GM23248 (cell line): ENCODE measurements at regions not wholly inside any gene's neighbourhood (a gene's known extent, or its start where the extent isn't known, plus 50 kb on each side); places are given as distances from the start of the nearest gene placed in this dataset.
A peak's percentile ranks its signal among the peaks of the same experiment; 100 is the strongest.

ENCODE experiments used
- DNase-seq: peaks from one replicate; pipeline ENCODE4 v3.0.0-alpha.2; 2015
- H2AFZ ChIP-seq: fragments of 200-600 bp; sonication (generic); 2 replicates; pipeline ENCODE4 v1.6.1; 2016; ENCODE audit warnings: antibody characterized with exemption
- H3F3A ChIP-seq: fragments of 200-600 bp; sonication (generic); 2 replicates; pipeline ENCODE4 v1.6.1; 2016; ENCODE audit warnings: mild to moderate bottlenecking, antibody characterized with exemption, mixed run types; ENCODE audit not compliant: insufficient read depth
- H3K27ac ChIP-seq: fragments of 200-600 bp; sonication (generic); 2 replicates; pipeline ENCODE4 v1.5.1; 2016; ENCODE audit warnings: mild to moderate bottlenecking
- H3K27me3 ChIP-seq: fragments of 200-600 bp; sonication (generic); replicated peaks from 2 replicates; pipeline ENCODE4 v1.6.1; 2016; ENCODE audit warnings: mild to moderate bottlenecking; ENCODE audit not compliant: insufficient read depth
- H3K36me3 ChIP-seq: fragments of 200-600 bp; sonication (generic); 2 replicates; pipeline ENCODE4 v1.6.1; 2016; ENCODE audit warnings: low read depth, mild to moderate bottlenecking
- H3K4me1 ChIP-seq: fragments of 200-600 bp; sonication (generic); 2 replicates; pipeline ENCODE4 v1.6.1; 2016; ENCODE audit warnings: mild to moderate bottlenecking; ENCODE audit not compliant: insufficient read depth
- H3K4me2 ChIP-seq: fragments of 200-600 bp; sonication (generic); one replicate; pipeline ENCODE4 v1.6.1; 2016; ENCODE audit warnings: mild to moderate bottlenecking; ENCODE audit not compliant: unreplicated experiment
- H3K4me3 ChIP-seq: fragments of 200-600 bp; sonication (generic); 2 replicates; pipeline ENCODE4 v1.5.1; 2016; ENCODE audit warnings: mild to moderate bottlenecking
- H3K79me2 ChIP-seq: fragments of 200-600 bp; sonication (generic); 2 replicates; pipeline ENCODE4 v1.6.1; 2016; ENCODE audit warnings: mild to moderate bottlenecking; ENCODE audit not compliant: insufficient read depth
- H3K9ac ChIP-seq: fragments of 200-600 bp; sonication (generic); 2 replicates; pipeline ENCODE4 v1.6.1; 2016; ENCODE audit warnings: mild to moderate bottlenecking
- H3K9me2 ChIP-seq: fragments of 200-600 bp; sonication (generic); 2 replicates; pipeline ENCODE4 v1.6.1; 2016; ENCODE audit warnings: mixed run types, mild to moderate bottlenecking, moderate library complexity; ENCODE audit not compliant: insufficient read depth
- H3K9me3 ChIP-seq: fragments of 200-600 bp; sonication (generic); one replicate; pipeline ENCODE4 v1.6.1; 2017; ENCODE audit warnings: low read depth
- H4K20me1 ChIP-seq: fragments of 200-600 bp; sonication (generic); 2 replicates; pipeline ENCODE4 v1.6.0; 2016; ENCODE audit not compliant: insufficient read depth
- EZH2 ChIP-seq: fragments of 200-600 bp; sonication (generic); IDR thresholded peaks from 2 replicates; pipeline ENCODE4 v1.6.1; 2018; ENCODE audit warnings: antibody characterized with exemption, mild to moderate bottlenecking; ENCODE audit not compliant: insufficient read depth, poor library complexity, severe bottlenecking
- EZH2phosphoT487 ChIP-seq: fragments of 200-600 bp; sonication (generic); IDR thresholded peaks from 2 replicates; pipeline ENCODE4 v1.6.1; 2018; ENCODE audit warnings: antibody characterized with exemption, moderate library complexity, mild to moderate bottlenecking, low read depth; ENCODE audit not compliant: insufficient read depth
- WGBS, 2 experiments: methylation state at CpG; one replicate each; pipeline ENCODE4 v1.1.6; 2015 to 2017; ENCODE audit warnings: low lambda C conversion rate in 2 of 2, low coverage in 1 of 2; ENCODE audit errors: missing lambda C conversion rate in 2 of 2; 5-methylcytosine and 5-hydroxymethylcytosine counted together
- in situ Hi-C: fragments of 300-500 bp; cut with MboI; formaldehyde crosslinking; loops from 2 replicates; pipeline ENCODE4 v1.15.0; 2020

GRCh38 chr6:168922436-168922835, 331.2 kb downstream of the THBS2 start:
- Histone ChIP-seq H2AFZ (no peak overlapping the region), H3K9me3 (no peaks in the 10 kb centered on the region), H3K9ac (no peak overlapping the region), H3K36me3 (no peaks in the 10 kb centered on the region), H3K79me2 (no peaks in the 10 kb centered on the region), H3K27ac (no peak overlapping the region), H3K27me3 (no peaks in the 10 kb centered on the region), H3K4me2 (no peak overlapping the region), H3F3A (no peaks in the 10 kb centered on the region), H3K4me3 (no peak overlapping the region), H3K4me1 (no peaks in the 10 kb centered on the region), H3K9me2 (no peaks in the 10 kb centered on the region), H4K20me1 (no peaks in the 10 kb centered on the region)
- in situ Hi-C loops, result loop anchor here (25.0 kb wide), 1 partner anchor 715 kb away; no protein-coding TSS in a partner anchor
- 90 to 92% methylated on average over 7 of the region's 7 CpGs for WGBS, 2 experiments
- no peak for TF ChIP-seq EZH2
- TF ChIP-seq EZH2phosphoT487, result no peak
- no peak for DNase-seq

GRCh38 chr6:168920289-168920688, 333.4 kb downstream of the THBS2 start:
- 0 out of 2 replicates have a peak, but pooled peaks cover 3% of the 10 kb centered on the region for H3F3A ChIP-seq
- no peak overlapping the region for H3K27ac ChIP-seq
- no peaks in the 10 kb centered on the region for H3K27me3 ChIP-seq
- no peaks in the 10 kb centered on the region for H3K9me3 ChIP-seq
- no peak overlapping the region for H3K9ac ChIP-seq
- in situ Hi-C loops, result loop anchor here (25.0 kb wide), 1 partner anchor 717 kb away; no protein-coding TSS in a partner anchor
- H4K20me1 ChIP-seq, result no peaks in the 10 kb centered on the region
- H3K9me2 ChIP-seq, result no peaks in the 10 kb centered on the region
- H3K4me3 ChIP-seq, result no peak overlapping the region
- 65 to 70% methylated on average over 8 of the region's 8 CpGs for WGBS, 2 experiments
- H2AFZ ChIP-seq, result no peak overlapping the region
- H3K4me1 ChIP-seq, result peaks cover 4% of the 10 kb centered on the region; the same call in 1 of the 2 replicates
- no peak for DNase-seq
- TF ChIP-seq EZH2phosphoT487 (no peak), EZH2 (no peak)
- no peaks in the 10 kb centered on the region for H3K79me2 ChIP-seq
- H3K4me2 ChIP-seq, result no peak overlapping the region
- H3K36me3 ChIP-seq, result no peaks in the 10 kb centered on the region

- Histone ChIP-seq H2AFZ (no peak overlapping the region), H3K4me3 (no peak overlapping the region), H3K27me3 (no peaks in the 10 kb centered on the region), H3K36me3 (no peaks in the 10 kb centered on the region), H3K4me2 (no peak overlapping the region), H3F3A (0 out of 2 replicates have a peak, but pooled peaks cover 3% of the 10 kb centered on the region), H3K4me1 (peaks cover 4% of the 10 kb centered on the region; the same call in 1 of the 2 replicates), H3K79me2 (no peaks in the 10 kb centered on the region), H3K27ac (no peak overlapping the region), H3K9me2 (no peaks in the 10 kb centered on the region), H3K9me3 (no peaks in the 10 kb centered on the region), H3K9ac (no peak overlapping the region), H4K20me1 (no peaks in the 10 kb centered on the region)
- DNase-seq, result no peak
- in situ Hi-C loops, result loop anchor here (25.0 kb wide), 1 partner anchor 718 kb away; no protein-coding TSS in a partner anchor
- TF ChIP-seq EZH2phosphoT487 (no peak), EZH2 (no peak)
- WGBS, 2 experiments, result 76% methylated on average over 13 of the region's 13 CpGs
Observed at GRCh38 chr6:168919470-168920179, 334.0 kb downstream of the THBS2 start.

- Histone ChIP-seq H3F3A (0 out of 2 replicates have a peak, but pooled peaks cover 3% of the 10 kb centered on the region), H4K20me1 (no peaks in the 10 kb centered on the region), H3K4me2 (peak overlapping the region; percentile 66), H2AFZ (peak overlapping the region; percentile 68), H3K9me2 (no peaks in the 10 kb centered on the region), H3K9ac (peak overlapping the region; percentile 30; the same call in 1 of the 2 replicates), H3K9me3 (no peaks in the 10 kb centered on the region), H3K27ac (no peak overlapping the region), H3K27me3 (no peaks in the 10 kb centered on the region), H3K4me3 (0 out of 2 replicates have a peak overlapping the region, but pooled peaks have one; percentile 33), H3K36me3 (no peaks in the 10 kb centered on the region), H3K4me1 (peaks cover 4% of the 10 kb centered on the region; the same call in 1 of the 2 replicates), H3K79me2 (no peaks in the 10 kb centered on the region)
- in situ Hi-C loops, result loop anchor here (25.0 kb wide), 1 partner anchor 721 kb away; no protein-coding TSS in a partner anchor
- 19 to 25% methylated on average over 11 of the region's 11 CpGs for WGBS, 2 experiments
- peak; percentile 48 for DNase-seq
- TF ChIP-seq EZH2, result no peak
- TF ChIP-seq EZH2phosphoT487, result no peak
Observed at GRCh38 chr6:168916576-168917211, 337.0 kb downstream of the THBS2 start.
